ES-I3 (cell line): ENCODE measurements at regions not wholly inside any gene's neighbourhood (a gene's known extent, or its start where the extent isn't known, plus 50 kb on each side); places are given as distances from the start of the nearest gene placed in this dataset.

Experiments
- H3K36me3 ChIP-seq: 2 replicates; pipeline ENCODE4 v1.6.1; 2013; ENCODE audit warnings: mild to moderate bottlenecking, low read length, control low read depth, moderate library complexity; ENCODE audit not compliant: insufficient read depth
- H3K4me1 ChIP-seq: 2 replicates; pipeline ENCODE4 v1.6.1; 2013; ENCODE audit warnings: mild to moderate bottlenecking, control low read depth, low read length; ENCODE audit not compliant: insufficient read depth
- H3K9ac ChIP-seq: 2 replicates; pipeline ENCODE4 v1.6.1; 2013; ENCODE audit warnings: low read depth, mild to moderate bottlenecking, low read length, moderate library complexity
- H3K9me3 ChIP-seq: 2 replicates; pipeline ENCODE4 v1.6.1; 2013; ENCODE audit warnings: mild to moderate bottlenecking, low read length, moderate library complexity; ENCODE audit not compliant: control insufficient read depth, insufficient read depth

GRCh38 chr7:145599376-145599775 lies 517.2 kb upstream of the CNTNAP2 start:
- Histone ChIP-seq H3K9me3 (peaks cover 6% of the 10 kb centered on the region; the same call in 1 of the 2 replicates), H3K36me3 (no peaks in the 10 kb centered on the region), H3K4me1 (no peaks in the 10 kb centered on the region), H3K9ac (no peak overlapping the region)

GRCh38 chr7:145584401-145584800 lies 532.2 kb upstream of the CNTNAP2 start:
- no peak overlapping the region for H3K9ac ChIP-seq
- no peaks in the 10 kb centered on the region for H3K36me3 ChIP-seq
- no peaks in the 10 kb centered on the region; the same call in 1 of the 2 replicates for H3K9me3 ChIP-seq
- no peaks in the 10 kb centered on the region for H3K4me1 ChIP-seq

- H3K9ac ChIP-seq, result no peak overlapping the region
- no peaks in the 10 kb centered on the region for H3K36me3 ChIP-seq
- no peaks in the 10 kb centered on the region; the same call in 1 of the 2 replicates for H3K9me3 ChIP-seq
- H3K4me1 ChIP-seq, result no peaks in the 10 kb centered on the region
Measured at GRCh38 chr7:145582742-145583303, 533.8 kb upstream of the CNTNAP2 start.

GRCh38 chr7:145557805-145558204 lies 558.8 kb upstream of the CNTNAP2 start:
- H3K4me1 ChIP-seq, result no peaks in the 10 kb centered on the region
- no peak overlapping the region for H3K9ac ChIP-seq
- no peaks in the 10 kb centered on the region for H3K9me3 ChIP-seq
- no peaks in the 10 kb centered on the region for H3K36me3 ChIP-seq

- Histone ChIP-seq H3K9me3 (no peaks in the 10 kb centered on the region), H3K36me3 (no peaks in the 10 kb centered on the region), H3K9ac (no peak overlapping the region), H3K4me1 (no peaks in the 10 kb centered on the region)
Measured at GRCh38 chr7:145543242-145543641, 573.4 kb upstream of the CNTNAP2 start.

GRCh38 chr7:145539910-145540309 lies 576.7 kb upstream of the CNTNAP2 start:
- Histone ChIP-seq H3K9me3 (no peaks in the 10 kb centered on the region), H3K4me1 (no peaks in the 10 kb centered on the region), H3K36me3 (no peaks in the 10 kb centered on the region), H3K9ac (no peak overlapping the region)

- Histone ChIP-seq H3K9ac (no peak overlapping the region), H3K9me3 (no peaks in the 10 kb centered on the region), H3K4me1 (no peaks in the 10 kb centered on the region), H3K36me3 (no peaks in the 10 kb centered on the region)
Measured at GRCh38 chr7:145534301-145534700, 582.3 kb upstream of the CNTNAP2 start.

- Histone ChIP-seq H3K9me3 (no peaks in the 10 kb centered on the region), H3K9ac (no peak overlapping the region), H3K4me1 (no peaks in the 10 kb centered on the region), H3K36me3 (no peaks in the 10 kb centered on the region)
Measured at GRCh38 chr7:145520284-145520683, 596.3 kb upstream of the CNTNAP2 start.

- no peaks in the 10 kb centered on the region for H3K9me3 ChIP-seq
- no peaks in the 10 kb centered on the region for H3K36me3 ChIP-seq
- no peaks in the 10 kb centered on the region for H3K4me1 ChIP-seq
- H3K9ac ChIP-seq, result no peak overlapping the region
Measured at GRCh38 chr7:145511004-145511403, 605.6 kb upstream of the CNTNAP2 start.

GRCh38 chr7:145497911-145498525 lies 618.6 kb upstream of the CNTNAP2 start:
- H3K9ac ChIP-seq, result no peak overlapping the region
- no peaks in the 10 kb centered on the region for H3K4me1 ChIP-seq
- no peaks in the 10 kb centered on the region for H3K36me3 ChIP-seq
- H3K9me3 ChIP-seq, result no peaks in the 10 kb centered on the region

GRCh38 chr7:145490356-145490755 lies 626.2 kb upstream of the CNTNAP2 start:
- Histone ChIP-seq H3K4me1 (no peaks in the 10 kb centered on the region), H3K9ac (no peak overlapping the region), H3K9me3 (no peaks in the 10 kb centered on the region; the same call in none of the 2 replicates), H3K36me3 (no peaks in the 10 kb centered on the region)

- Histone ChIP-seq H3K9me3 (no peaks in the 10 kb centered on the region; the same call in none of the 2 replicates), H3K36me3 (no peaks in the 10 kb centered on the region), H3K4me1 (no peaks in the 10 kb centered on the region), H3K9ac (no peak overlapping the region)
Measured at GRCh38 chr7:145489609-145490008, 627.0 kb upstream of the CNTNAP2 start.

- Histone ChIP-seq H3K4me1 (no peaks in the 10 kb centered on the region), H3K36me3 (no peaks in the 10 kb centered on the region), H3K9ac (no peak overlapping the region), H3K9me3 (no peaks in the 10 kb centered on the region; the same call in none of the 2 replicates)
Measured at GRCh38 chr7:145488816-145489215, 627.8 kb upstream of the CNTNAP2 start.

- no peak overlapping the region for H3K9ac ChIP-seq
Measured at GRCh38 chr7:145481985-145482384, 634.6 kb upstream of the CNTNAP2 start.

GRCh38 chr7:145478541-145478940 lies 638.1 kb upstream of the CNTNAP2 start:
- Histone ChIP-seq H3K4me1 (no peaks in the 10 kb centered on the region), H3K9ac (no peak overlapping the region), H3K36me3 (no peaks in the 10 kb centered on the region), H3K9me3 (no peaks in the 10 kb centered on the region)

More at GRCh38 chr7:145481985-145482384, 634.6 kb upstream of the CNTNAP2 start:
- Histone ChIP-seq H3K36me3 (no peaks in the 10 kb centered on the region), H3K9me3 (no peaks in the 10 kb centered on the region; the same call in 1 of the 2 replicates), H3K4me1 (no peaks in the 10 kb centered on the region)
